CD4-positive, alpha-beta T cell treated with Interleukin-17A for 4 hours (primary cell): ENCODE measurements at regions not wholly inside any gene's neighbourhood (a gene's known extent, or its start where the extent isn't known, plus 50 kb on each side); places are given as distances from the start of the nearest gene placed in this dataset.

Source experiments
- DNase-seq: peaks from one replicate; pipeline ENCODE4 v3.0.0-alpha.2; 2020; ENCODE audit warnings: mixed read lengths

- no peak for DNase-seq
Measured at GRCh38 chrX:98380556-98380955, 1496.8 kb downstream of the RPA4 start.

- no peak for DNase-seq
Measured at GRCh38 chrX:98398542-98398941, 1514.8 kb downstream of the RPA4 start.

- no peak for DNase-seq
Measured at GRCh38 chrX:98405376-98405775, 1521.7 kb downstream of the RPA4 start.

- no peak for DNase-seq
Measured at GRCh38 chrX:98407584-98407983, 1523.9 kb downstream of the RPA4 start.

GRCh38 chrX:98409867-98410266 is 1526.2 kb downstream of the RPA4 start:
- DNase-seq, result no peak

- no peak for DNase-seq
Measured at GRCh38 chrX:98412058-98412457, 1528.3 kb downstream of the RPA4 start.

- DNase-seq, result no peak
Measured at GRCh38 chrX:98422536-98422935, 1538.8 kb downstream of the RPA4 start.

GRCh38 chrX:98432413-98432812 is 1548.7 kb downstream of the RPA4 start:
- DNase-seq, result no peak

GRCh38 chrX:98448524-98448923 is 1564.8 kb downstream of the RPA4 start:
- no peak for DNase-seq

- DNase-seq, result no peak
Measured at GRCh38 chrX:98452456-98452855, 1568.7 kb downstream of the RPA4 start.

- DNase-seq, result no peak
Measured at GRCh38 chrX:98459669-98460068, 1576.0 kb downstream of the RPA4 start.

GRCh38 chrX:98480606-98481005 is 1596.9 kb downstream of the RPA4 start:
- no peak for DNase-seq

- no peak for DNase-seq
Measured at GRCh38 chrX:98481636-98482035, 1597.9 kb downstream of the RPA4 start.

- DNase-seq, result no peak
Measured at GRCh38 chrX:98490670-98491069, 1607.0 kb downstream of the RPA4 start.

GRCh38 chrX:98501426-98501825 is 1617.7 kb downstream of the RPA4 start:
- no peak for DNase-seq

GRCh38 chrX:98506907-98507306 is 1623.2 kb downstream of the RPA4 start:
- DNase-seq, result no peak

GRCh38 chrX:98514032-98514431 is 1630.3 kb downstream of the RPA4 start:
- DNase-seq, result no peak

GRCh38 chrX:98516120-98516519 is 1632.4 kb downstream of the RPA4 start:
- DNase-seq, result no peak

GRCh38 chrX:98523026-98523425 is 1639.3 kb downstream of the RPA4 start:
- no peak for DNase-seq

- DNase-seq, result no peak
Measured at GRCh38 chrX:98523521-98523920, 1639.8 kb downstream of the RPA4 start.

- no peak for DNase-seq
Measured at GRCh38 chrX:98548519-98548918, 1664.8 kb downstream of the RPA4 start.

GRCh38 chrX:98568795-98569194 is 1685.1 kb downstream of the RPA4 start:
- DNase-seq, result no peak

GRCh38 chrX:98605941-98606340 is 1722.2 kb downstream of the RPA4 start:
- no peak for DNase-seq

GRCh38 chrX:98607739-98608138 is 1724.0 kb downstream of the RPA4 start:
- DNase-seq, result no peak

GRCh38 chrX:98627645-98628044 is 1743.9 kb downstream of the RPA4 start:
- DNase-seq, result no peak

GRCh38 chrX:98637451-98637850 is 1753.7 kb downstream of the RPA4 start:
- no peak for DNase-seq
